H1 (cell line): ENCODE measurements at regions not wholly inside any gene's neighbourhood (a gene's known extent, or its start where the extent isn't known, plus 50 kb on each side); places are given as distances from the start of the nearest gene placed in this dataset.

ENCODE experiments used
- ATF2 ChIP-seq: IDR thresholded peaks from 2 replicates; pipeline ENCODE4 v1.6.1; 2012; ENCODE audit warnings: low read length, inconsistent platforms
- CTBP2 ChIP-seq: IDR thresholded peaks from 2 replicates; pipeline ENCODE4 v1.7.0; 2011; ENCODE audit warnings: borderline replicate concordance, mild to moderate bottlenecking, moderate library complexity, mixed read lengths, low read length; ENCODE audit not compliant: insufficient read depth, insufficient read length
- POLR2A ChIP-seq, 2 experiments: IDR thresholded peaks; 1 replicate in 1 of 2; 2 replicates in 1 of 2; pipeline ENCODE4 v1.6.1; 2011; ENCODE audit warnings: low read depth in 2 of 2, low read length in 2 of 2, mild to moderate bottlenecking in 2 of 2; ENCODE audit errors: control extremely low read depth in 1 of 2

GRCh38 chr10:9195385-9195784, 1140.9 kb downstream of the GATA3 start (continued):
- no peak for TF ChIP-seq CTBP2
- no peak for TF ChIP-seq ATF2
- no peak for TF ChIP-seq POLR2A (IDR thresholded peaks at IDR 0.05; ENCODE audit: control extremely low read depth in 1 of 2, low read depth in 2 of 2, low read length in 2 of 2)
